ENCODE measurements at regions not wholly inside any gene's neighbourhood (a gene's known extent, or its start where the extent isn't known, plus 50 kb on each side); places are given as distances from the start of the nearest gene placed in this dataset.
"Not testable (repeated sequence)": the region's sequence is repeated elsewhere in the genome, so short reads cannot be mapped to it uniquely, and the experiment has no call there.

DNA sequence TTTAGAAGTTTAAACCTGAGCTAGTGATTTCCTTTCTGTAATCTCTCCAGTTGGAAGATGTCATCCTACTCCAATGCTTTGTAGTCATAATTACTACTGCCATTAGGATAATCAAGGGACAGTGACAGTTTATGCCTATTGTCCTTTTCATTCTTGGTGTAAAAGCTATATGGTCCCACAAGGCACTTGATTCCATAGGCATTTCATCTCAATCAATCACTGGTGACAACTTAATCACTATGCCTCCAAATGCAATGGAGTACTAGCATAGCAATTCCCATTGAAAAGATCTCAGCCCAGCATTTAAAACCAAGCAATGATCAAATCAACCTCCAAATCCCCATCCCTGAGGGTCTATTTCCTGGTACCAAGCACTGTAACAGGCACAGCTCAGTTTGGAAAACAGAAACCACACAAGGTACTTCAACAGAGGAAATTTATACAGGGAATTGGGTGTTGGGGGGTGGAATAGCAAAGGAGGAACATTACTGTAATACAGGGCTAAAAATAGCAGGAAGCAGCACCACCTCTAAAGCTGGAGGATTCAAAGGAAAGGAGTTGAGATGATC lies 51.0 kb downstream of the FHIP2A start:
- DNase-seq: no peak

DNA sequence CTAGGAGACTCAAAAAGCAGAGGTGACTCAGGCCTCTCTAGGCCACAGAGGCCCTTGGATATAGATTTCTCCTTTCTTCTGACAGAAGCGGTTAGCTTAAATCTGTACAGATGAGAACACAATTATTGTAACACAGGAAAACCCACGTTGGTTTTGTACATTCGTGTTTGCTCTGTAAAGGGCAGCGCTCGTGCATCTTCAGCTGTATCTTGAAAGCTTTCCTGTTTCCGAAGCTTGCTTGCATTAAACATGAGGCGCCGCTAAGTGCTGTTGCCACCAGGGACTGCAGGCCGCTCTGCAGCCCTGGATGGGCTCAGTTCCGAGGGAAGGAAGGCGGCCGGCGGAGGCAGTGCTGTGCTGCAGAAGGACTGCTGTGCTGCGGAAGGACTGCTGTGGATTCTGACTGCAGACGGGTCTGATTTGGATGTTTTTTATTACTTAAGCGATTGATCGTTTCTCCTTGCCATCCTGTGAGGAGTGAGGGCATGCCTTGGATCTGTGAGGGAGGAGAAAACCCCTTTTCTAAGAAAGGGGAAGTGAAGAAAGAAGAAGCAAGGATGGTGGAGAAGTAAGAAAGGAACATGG lies 53.3 kb downstream of the FHIP2A start:
- DNase-seq: no peak

GRCh38 chr10:114875590-114876081 lies 54.1 kb downstream of the FHIP2A start:
- not testable (repeated sequence) for DNase-seq

- no peak for DNase-seq
Measured at GRCh38 chr10:114876169-114876568, 54.6 kb downstream of the FHIP2A start.

- DNase-seq: peak; percentile 64 to 68
Measured at GRCh38 chr10:114876602-114877300, 55.2 kb downstream of the FHIP2A start.

GRCh38 chr10:114877301-114877644 lies 55.7 kb downstream of the FHIP2A start:
- no peak for DNase-seq

DNA sequence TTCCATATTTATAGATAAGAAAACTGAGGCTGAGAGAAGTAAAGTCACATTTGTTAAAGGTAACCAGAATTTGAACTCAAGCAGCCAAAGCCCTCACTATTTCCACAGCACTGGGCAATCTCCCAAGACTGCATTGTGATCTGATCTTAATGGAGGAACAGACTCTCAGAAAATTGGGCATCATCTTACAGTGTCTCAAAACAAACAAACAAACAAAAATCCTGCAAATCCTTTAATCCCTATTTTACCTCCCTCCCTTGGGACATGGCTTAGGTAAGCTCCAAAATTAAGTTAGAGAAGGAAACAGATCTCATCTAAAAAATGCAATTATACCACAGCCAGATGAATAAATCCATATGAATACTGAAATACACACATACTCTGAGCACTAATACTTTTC lies 57.5 kb downstream of the FHIP2A start:
- no peak for DNase-seq

DNA sequence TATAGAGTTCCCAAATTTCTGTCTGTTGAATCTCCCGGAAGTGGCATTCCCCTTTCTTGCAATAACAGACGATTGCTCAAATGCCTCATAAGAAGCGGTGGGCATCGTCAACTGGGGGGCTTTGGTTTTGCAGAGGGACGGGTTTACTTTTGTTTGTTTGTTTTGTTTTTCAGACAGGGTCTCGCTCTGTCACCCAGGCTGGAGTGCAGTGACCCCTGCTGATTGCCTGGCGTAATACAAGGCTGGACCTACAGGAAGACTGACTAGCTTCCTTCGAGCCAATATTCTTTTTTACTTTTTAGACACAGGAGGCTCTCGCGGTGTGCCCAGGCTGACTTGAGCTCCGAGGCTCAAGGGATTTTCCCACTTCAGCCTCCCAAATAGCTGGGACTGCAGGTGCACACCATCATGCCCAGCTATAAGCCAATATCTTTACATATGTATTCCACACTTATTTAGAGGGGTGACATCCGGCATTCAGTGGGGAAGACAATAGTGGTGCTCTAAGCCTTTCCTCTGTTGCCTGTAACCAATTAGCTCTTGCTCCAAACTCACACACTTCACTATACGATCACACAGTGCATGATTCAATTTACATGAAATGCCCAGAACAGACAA lies 58.1 kb downstream of the FHIP2A start:
- DNase-seq: no peak

DNA sequence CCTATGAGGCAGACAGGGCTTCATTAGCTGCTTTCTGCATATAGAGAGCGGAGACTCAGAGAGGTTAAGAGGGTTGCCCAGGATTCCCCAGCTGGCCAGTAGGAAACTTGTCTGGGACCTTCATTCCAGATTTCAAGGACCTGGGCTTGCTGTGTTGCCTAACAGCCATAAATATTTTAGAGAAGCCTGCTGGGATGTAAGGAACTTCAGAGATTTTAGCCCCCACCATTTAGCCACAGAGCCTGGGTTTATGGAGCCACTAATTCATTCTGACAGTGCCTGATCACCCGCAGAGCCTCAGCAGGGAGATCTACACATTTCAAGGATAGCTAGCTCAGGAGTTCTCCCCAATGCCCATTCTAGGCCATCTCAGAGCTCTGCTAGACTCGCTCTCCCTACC lies 56.6 kb upstream of the TRUB1 start:
- DNase-seq: no peak

GRCh38 chr10:114881901-114882300 lies 56.1 kb upstream of the TRUB1 start:
- no peak for DNase-seq

GRCh38 chr10:114885443-114885842 lies 52.6 kb upstream of the TRUB1 start:
- DNase-seq: no peak

Data from NCI-H2081 (cell line).